ENCODE measurements at regions not wholly inside any gene's neighbourhood (a gene's known extent, or its start where the extent isn't known, plus 50 kb on each side); places are given as distances from the start of the nearest gene placed in this dataset.

GRCh38 chr2:15793078-15793913, 147.1 kb upstream of the MYCN start:
- DNase-seq (ENCODE audit: low spot score), result no peak

- DNase-seq (ENCODE audit: low spot score), result no peak
Observed at GRCh38 chr2:15793978-15794377, 146.4 kb upstream of the MYCN start.

- DNase-seq (ENCODE audit: low spot score), result no peak
Observed at GRCh38 chr2:15794608-15795134, 145.7 kb upstream of the MYCN start.

- no peak for DNase-seq (ENCODE audit: low spot score)
Observed at GRCh38 chr2:15795426-15795825, 144.9 kb upstream of the MYCN start.

GRCh38 chr2:15796167-15796942, 144.0 kb upstream of the MYCN start:
- no peak for DNase-seq (ENCODE audit: low spot score)

GRCh38 chr2:15797231-15797938, 143.0 kb upstream of the MYCN start:
- DNase-seq (ENCODE audit: low spot score), result no peak

- DNase-seq (ENCODE audit: low spot score), result no peak
Observed at GRCh38 chr2:15797939-15798281, 142.4 kb upstream of the MYCN start.

GRCh38 chr2:15798701-15799431, 141.5 kb upstream of the MYCN start:
- DNase-seq (ENCODE audit: low spot score), result no peak

- no peak for DNase-seq (ENCODE audit: low spot score)
Observed at GRCh38 chr2:15799432-15799827, 140.9 kb upstream of the MYCN start.

- no peak for DNase-seq (ENCODE audit: low spot score)
Observed at GRCh38 chr2:15800495-15801329, 139.6 kb upstream of the MYCN start.

GRCh38 chr2:15801439-15801838, 138.9 kb upstream of the MYCN start:
- no peak for DNase-seq (ENCODE audit: low spot score)

GRCh38 chr2:15801904-15802303, 138.4 kb upstream of the MYCN start:
- no peak for DNase-seq (ENCODE audit: low spot score)

GRCh38 chr2:15802657-15803542, 137.4 kb upstream of the MYCN start:
- no peak for DNase-seq (ENCODE audit: low spot score)

- DNase-seq (ENCODE audit: low spot score), result no peak
Observed at GRCh38 chr2:15803543-15804245, 136.7 kb upstream of the MYCN start.

GRCh38 chr2:15804246-15804619, 136.1 kb upstream of the MYCN start:
- DNase-seq (ENCODE audit: low spot score), result no peak

- DNase-seq (ENCODE audit: low spot score), result no peak
Observed at GRCh38 chr2:15804691-15805090, 135.7 kb upstream of the MYCN start.

GRCh38 chr2:15805206-15805605, 135.1 kb upstream of the MYCN start:
- DNase-seq (ENCODE audit: low spot score), result no peak

- DNase-seq (ENCODE audit: low spot score), result no peak
Observed at GRCh38 chr2:15805772-15806171, 134.6 kb upstream of the MYCN start.

GRCh38 chr2:15806801-15807417, 133.4 kb upstream of the MYCN start:
- DNase-seq (ENCODE audit: low spot score), result no peak
